GM21515 (cell line): ENCODE measurements at regions not wholly inside any gene's neighbourhood (a gene's known extent, or its start where the extent isn't known, plus 50 kb on each side); places are given as distances from the start of the nearest gene placed in this dataset.

Source experiments
- ATAC-seq: cut with Tn5 transposase; IDR thresholded peaks from one replicate; pipeline ENCODE4 v1.9.1; 2021; ENCODE audit not compliant: unreplicated experiment

- ATAC-seq = no peak
These were observed 431.9 kb downstream of the ADAMTS20 start for GRCh38 chr12:43120150-43120549.

- no peak for ATAC-seq
These were observed 433.1 kb downstream of the ADAMTS20 start for GRCh38 chr12:43118881-43119280.

- no peak for ATAC-seq
These were observed 433.8 kb downstream of the ADAMTS20 start for GRCh38 chr12:43118234-43118633.

GRCh38 chr12:43117226-43117930, 434.6 kb downstream of the ADAMTS20 start:
- no peak for ATAC-seq

- no peak for ATAC-seq
These were observed 436.4 kb downstream of the ADAMTS20 start for GRCh38 chr12:43115441-43116160.

- no peak for ATAC-seq
These were observed 437.7 kb downstream of the ADAMTS20 start for GRCh38 chr12:43114316-43114715.

GRCh38 chr12:43113616-43114015, 438.4 kb downstream of the ADAMTS20 start:
- ATAC-seq = no peak

GRCh38 chr12:43113135-43113534, 438.9 kb downstream of the ADAMTS20 start:
- no peak for ATAC-seq

- no peak for ATAC-seq
These were observed 439.7 kb downstream of the ADAMTS20 start for GRCh38 chr12:43112101-43112920.

- ATAC-seq = no peak
These were observed 440.4 kb downstream of the ADAMTS20 start for GRCh38 chr12:43111608-43112007.

GRCh38 chr12:43109631-43110345, 442.2 kb downstream of the ADAMTS20 start:
- ATAC-seq = no peak

GRCh38 chr12:43108656-43109055, 443.3 kb downstream of the ADAMTS20 start:
- no peak for ATAC-seq

GRCh38 chr12:43107026-43107775, 444.8 kb downstream of the ADAMTS20 start:
- ATAC-seq = no peak

- ATAC-seq = no peak
These were observed 445.6 kb downstream of the ADAMTS20 start for GRCh38 chr12:43106355-43106754.

GRCh38 chr12:43105426-43105981, 446.5 kb downstream of the ADAMTS20 start:
- ATAC-seq = no peak

- ATAC-seq = no peak
These were observed 447.5 kb downstream of the ADAMTS20 start for GRCh38 chr12:43104494-43104893.

GRCh38 chr12:43103866-43104265, 448.1 kb downstream of the ADAMTS20 start:
- no peak for ATAC-seq

GRCh38 chr12:43102546-43103264, 449.3 kb downstream of the ADAMTS20 start:
- ATAC-seq = no peak

GRCh38 chr12:43100231-43100630, 451.8 kb downstream of the ADAMTS20 start:
- ATAC-seq = no peak
